ENCODE measurements at regions not wholly inside any gene's neighbourhood (a gene's known extent, or its start where the extent isn't known, plus 50 kb on each side); places are given as distances from the start of the nearest gene placed in this dataset.

GRCh38 chr3:193754719-193755118 is 161.7 kb downstream of the OPA1 start:
- no peak for DNase-seq

- DNase-seq = no peak
Measured at GRCh38 chr3:193756536-193756935, 163.5 kb downstream of the OPA1 start.

GRCh38 chr3:193757457-193757856 is 164.4 kb downstream of the OPA1 start:
- no peak for DNase-seq

- DNase-seq = no peak
Measured at GRCh38 chr3:193761969-193762368, 169.0 kb downstream of the OPA1 start.

GRCh38 chr3:193762657-193763056 is 169.6 kb downstream of the OPA1 start:
- DNase-seq = no peak

- no peak for DNase-seq
Measured at GRCh38 chr3:193764959-193765358, 172.0 kb downstream of the OPA1 start.

GRCh38 chr3:193767353-193768069 is 174.5 kb downstream of the OPA1 start:
- DNase-seq = no peak

GRCh38 chr3:193768070-193768394 is 175.0 kb downstream of the OPA1 start:
- DNase-seq = no peak

- no peak for DNase-seq
Measured at GRCh38 chr3:193769437-193769836, 176.4 kb downstream of the OPA1 start.

- no peak for DNase-seq
Measured at GRCh38 chr3:193771011-193771652, 178.1 kb downstream of the OPA1 start.

- DNase-seq = no peak
Measured at GRCh38 chr3:193771653-193772421, 178.8 kb downstream of the OPA1 start.

GRCh38 chr3:193772422-193772763 is 179.4 kb downstream of the OPA1 start:
- peak in 4 of 56 donors; percentile 2 to 7 (median 4) for DNase-seq

GRCh38 chr3:193773266-193774220 is 180.5 kb downstream of the OPA1 start:
- DNase-seq = no peak

- no peak for DNase-seq
Measured at GRCh38 chr3:193774272-193774915, 181.4 kb downstream of the OPA1 start.

- no peak for DNase-seq
Measured at GRCh38 chr3:193774916-193775285, 181.9 kb downstream of the OPA1 start.

GRCh38 chr3:193775421-193776077 is 182.5 kb downstream of the OPA1 start:
- no peak for DNase-seq

GRCh38 chr3:193776626-193777358 is 183.8 kb downstream of the OPA1 start:
- DNase-seq = no peak

- DNase-seq = no peak
Measured at GRCh38 chr3:193777524-193777923, 184.5 kb downstream of the OPA1 start.

GRCh38 chr3:193778676-193779075 is 185.7 kb downstream of the OPA1 start:
- DNase-seq = no peak

- no peak for DNase-seq
Measured at GRCh38 chr3:193779933-193780332, 186.9 kb downstream of the OPA1 start.

All from amygdala (tissue), 56 donors.